ENCODE measurements at regions not wholly inside any gene's neighbourhood (a gene's known extent, or its start where the extent isn't known, plus 50 kb on each side); places are given as distances from the start of the nearest gene placed in this dataset.

DNA sequence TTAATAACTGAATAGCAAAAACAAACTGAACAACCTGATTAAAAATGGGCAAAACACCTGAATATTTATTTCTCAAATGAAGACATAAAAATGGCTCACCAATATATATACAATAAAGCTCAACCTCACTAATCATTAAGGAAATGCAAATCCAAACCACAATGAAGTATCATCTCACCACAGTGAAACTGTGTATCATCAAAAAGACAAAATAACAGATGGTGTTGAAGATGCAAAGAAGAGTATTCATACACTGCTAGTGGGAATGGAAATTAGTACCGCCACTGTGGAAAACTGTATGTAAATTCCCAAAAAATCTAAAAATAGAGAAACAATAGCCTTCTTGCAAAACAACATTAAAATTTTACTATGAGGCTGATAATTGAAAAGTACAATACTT is 1660.1 kb upstream of the B3GALT2 start:
- TF ChIP-seq TAF1 (IDR thresholded peaks at IDR 0.05; ENCODE audit: low read depth, low read length) = no peak
- TF ChIP-seq POLR2A (IDR thresholded peaks at IDR 0.05; ENCODE audit: low read depth, low read length) = no peak
